ENCODE measurements at regions not wholly inside any gene's neighbourhood (a gene's known extent, or its start where the extent isn't known, plus 50 kb on each side); places are given as distances from the start of the nearest gene placed in this dataset.

DNA sequence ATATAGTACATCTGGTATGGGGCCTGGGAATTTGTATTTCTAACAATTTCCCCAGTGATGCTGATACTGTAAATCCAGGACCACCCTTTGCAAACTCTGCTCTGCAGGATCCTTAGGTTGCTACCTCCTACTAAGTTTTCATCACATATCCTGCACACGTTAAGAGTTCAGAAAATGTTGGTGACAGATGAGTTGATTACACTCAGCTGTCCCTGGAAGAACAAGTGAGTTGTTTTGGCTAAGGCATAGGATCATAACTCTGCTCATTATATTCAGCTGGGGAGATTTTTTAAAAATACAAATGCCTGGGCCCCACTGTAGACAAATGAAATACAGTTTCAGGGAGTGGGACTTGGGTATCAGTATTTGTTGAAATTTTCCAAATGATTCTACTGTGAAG lies 274.6 kb upstream of the HABP2 start:
- no peaks in the 10 kb centered on the region for H3K36me3 ChIP-seq
- no peak overlapping the region for H3K4me3 ChIP-seq
- intact Hi-C loops (cut with DNase I; ENCODE audit: low total_unique reads) (no loop called here), in situ Hi-C loops (cut with MboI; ENCODE audit: low pct_ligation_motif_present in 1 of 4, low pct_unique_long_range_greater_than_20kb in 1 of 4, low sequenced_read_pairs in 3 of 4) (no loop called here)
- H3K27ac ChIP-seq: no peak overlapping the region
- peaks cover 0 to 3% (median 1%) of the 10 kb centered on the region in 4 donors for H3K4me1 ChIP-seq
- no peak for DNase-seq
- 40 to 85% methylated on average over 1 of the region's 1 CpG for WGBS, 2 donors (ENCODE audit: low coverage in 1 of 2)
- H3K9me3 ChIP-seq: no peaks in the 10 kb centered on the region
- TF ChIP-seq, protein P1, sequence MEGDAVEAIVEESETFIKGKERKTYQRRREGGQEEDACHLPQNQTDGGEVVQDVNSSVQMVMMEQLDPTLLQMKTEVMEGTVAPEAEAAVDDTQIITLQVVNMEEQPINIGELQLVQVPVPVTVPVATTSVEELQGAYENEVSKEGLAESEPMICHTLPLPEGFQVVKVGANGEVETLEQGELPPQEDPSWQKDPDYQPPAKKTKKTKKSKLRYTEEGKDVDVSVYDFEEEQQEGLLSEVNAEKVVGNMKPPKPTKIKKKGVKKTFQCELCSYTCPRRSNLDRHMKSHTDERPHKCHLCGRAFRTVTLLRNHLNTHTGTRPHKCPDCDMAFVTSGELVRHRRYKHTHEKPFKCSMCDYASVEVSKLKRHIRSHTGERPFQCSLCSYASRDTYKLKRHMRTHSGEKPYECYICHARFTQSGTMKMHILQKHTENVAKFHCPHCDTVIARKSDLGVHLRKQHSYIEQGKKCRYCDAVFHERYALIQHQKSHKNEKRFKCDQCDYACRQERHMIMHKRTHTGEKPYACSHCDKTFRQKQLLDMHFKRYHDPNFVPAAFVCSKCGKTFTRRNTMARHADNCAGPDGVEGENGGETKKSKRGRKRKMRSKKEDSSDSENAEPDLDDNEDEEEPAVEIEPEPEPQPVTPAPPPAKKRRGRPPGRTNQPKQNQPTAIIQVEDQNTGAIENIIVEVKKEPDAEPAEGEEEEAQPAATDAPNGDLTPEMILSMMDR (IDR thresholded peaks at IDR 0.05): no peak
- H3K27me3 ChIP-seq: no peaks in the 10 kb centered on the region

DNA sequence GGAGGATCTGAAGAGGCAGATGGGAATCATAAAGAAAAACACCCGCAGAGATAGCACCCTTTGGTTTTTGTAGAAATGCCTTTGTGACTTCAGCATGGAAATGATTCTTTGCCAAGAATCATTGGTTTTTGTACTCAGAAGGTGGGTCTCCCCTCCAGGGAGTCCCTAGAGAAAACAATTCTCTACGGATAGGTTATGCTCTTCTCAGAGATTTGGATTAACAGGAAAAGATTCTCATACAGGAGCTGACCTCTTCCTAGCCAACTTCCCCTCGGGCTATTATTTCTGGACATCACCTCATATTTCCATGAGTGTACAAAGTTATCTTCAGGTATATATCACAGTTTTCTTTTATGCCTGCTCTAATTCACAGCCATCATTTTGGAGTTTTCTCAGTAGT lies 274.2 kb upstream of the HABP2 start:
- Histone ChIP-seq H3K27me3 (no peaks in the 10 kb centered on the region), H3K36me3 (no peaks in the 10 kb centered on the region), H3K27ac (no peak overlapping the region), H3K4me1 (peaks cover 0 to 2% (median 0%) of the 10 kb centered on the region in 4 donors), H3K4me3 (no peak overlapping the region), H3K9me3 (no peaks in the 10 kb centered on the region)
- TF ChIP-seq POLR2A (IDR thresholded peaks at IDR 0.05) (no peak), POLR2AphosphoS5 (IDR thresholded peaks at IDR 0.05) (no peak), EP300 (IDR thresholded peaks at IDR 0.05; ENCODE audit: low read depth) (no peak)
- TF ChIP-seq, protein P1 (IDR thresholded peaks at IDR 0.05): no peak
- no peak for DNase-seq
- 65 to 81% methylated on average over 3 of the region's 3 CpGs for WGBS, 2 donors (ENCODE audit: low coverage in 1 of 2)
- in situ Hi-C loops (cut with MboI; ENCODE audit: low pct_ligation_motif_present in 1 of 4, low pct_unique_long_range_greater_than_20kb in 1 of 4, low sequenced_read_pairs in 3 of 4): no loop called here
- intact Hi-C loops (cut with DNase I; ENCODE audit: low total_unique reads): no loop called here

DNA sequence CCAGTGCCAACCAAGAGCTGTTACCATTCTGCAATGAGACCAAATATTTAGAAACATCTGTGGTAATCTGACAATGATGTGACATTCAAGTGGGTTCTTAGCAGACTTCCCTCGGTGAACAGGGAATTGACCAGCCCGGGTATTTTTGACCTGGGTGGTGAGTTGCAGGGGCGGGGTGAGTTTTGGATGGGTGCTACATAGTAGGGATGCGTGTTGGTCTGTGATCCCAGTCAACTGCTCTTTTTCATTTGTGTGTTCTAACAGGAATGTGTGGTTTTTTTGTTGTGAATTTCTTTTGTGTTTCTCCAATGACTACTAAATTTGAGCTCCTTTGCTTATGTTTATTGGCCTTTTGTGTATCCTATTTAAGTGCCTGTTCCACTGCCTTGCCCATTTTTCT lies 273.6 kb upstream of the HABP2 start:
- H3K27me3 ChIP-seq: no peaks in the 10 kb centered on the region
- in situ Hi-C loops (cut with MboI; ENCODE audit: low pct_ligation_motif_present in 1 of 4, low pct_unique_long_range_greater_than_20kb in 1 of 4, low sequenced_read_pairs in 3 of 4) (no loop called here), intact Hi-C loops (cut with DNase I; ENCODE audit: low total_unique reads) (no loop called here)
- DNase-seq: no peak
- no peak overlapping the region for H3K4me3 ChIP-seq
- no peak overlapping the region for H3K27ac ChIP-seq
- H3K4me1 ChIP-seq: no peaks in the 10 kb centered on the region
- TF ChIP-seq EP300 (IDR thresholded peaks at IDR 0.05; ENCODE audit: low read depth) (no peak), POLR2A (IDR thresholded peaks at IDR 0.05) (no peak), POLR2AphosphoS5 (IDR thresholded peaks at IDR 0.05) (no peak)
- TF ChIP-seq, protein P1 (IDR thresholded peaks at IDR 0.05): no peak
- WGBS, 2 donors (ENCODE audit: low coverage in 1 of 2): 94 to 100% methylated on average over 1 to 4 of the region's 4 CpGs
- no peaks in the 10 kb centered on the region for H3K9me3 ChIP-seq
- no peaks in the 10 kb centered on the region for H3K36me3 ChIP-seq

DNA sequence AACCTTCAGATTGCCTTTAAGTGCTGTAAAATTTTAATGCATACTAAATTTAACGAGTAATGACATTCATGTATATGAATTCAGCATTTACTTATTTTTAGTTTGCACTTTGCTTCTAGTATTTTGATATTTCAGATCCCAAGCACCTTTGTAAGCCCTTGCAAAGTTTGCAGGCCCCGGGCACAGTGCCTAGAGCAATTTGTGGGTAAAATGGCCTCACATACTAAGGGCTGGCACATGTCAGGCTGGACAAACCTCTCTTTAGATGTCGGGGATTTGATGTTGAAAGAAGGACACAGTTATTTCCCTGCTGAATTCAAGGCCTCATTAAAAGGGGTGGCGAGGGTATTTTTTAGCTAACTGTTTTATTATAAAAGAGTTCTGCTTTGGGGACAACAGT lies 270.3 kb upstream of the HABP2 start:
- DNase-seq: no peak
- TF ChIP-seq POLR2AphosphoS5 (IDR thresholded peaks at IDR 0.05): no peak
- TF ChIP-seq, protein P1 (IDR thresholded peaks at IDR 0.05): no peak
- TF ChIP-seq POLR2A (IDR thresholded peaks at IDR 0.05): no peak
- no peak for TF ChIP-seq EP300 (IDR thresholded peaks at IDR 0.05; ENCODE audit: low read depth)
- H3K27ac ChIP-seq: no peak overlapping the region
- no peaks in the 10 kb centered on the region for H3K36me3 ChIP-seq
- intact Hi-C loops (cut with DNase I; ENCODE audit: low total_unique reads) (no loop called here), in situ Hi-C loops (cut with MboI; ENCODE audit: low pct_ligation_motif_present in 1 of 4, low pct_unique_long_range_greater_than_20kb in 1 of 4, low sequenced_read_pairs in 3 of 4) (no loop called here)
- 88 to 93% methylated on average over 3 to 4 of the region's 4 CpGs for WGBS, 2 donors (ENCODE audit: low coverage in 1 of 2)
- H3K27me3 ChIP-seq: no peaks in the 10 kb centered on the region
- H3K9me3 ChIP-seq: no peaks in the 10 kb centered on the region
- no peak overlapping the region for H3K4me3 ChIP-seq
- H3K4me1 ChIP-seq: no peaks in the 10 kb centered on the region
